ENCODE measurements at regions not wholly inside any gene's neighbourhood (a gene's known extent, or its start where the extent isn't known, plus 50 kb on each side); places are given as distances from the start of the nearest gene placed in this dataset.

DNA sequence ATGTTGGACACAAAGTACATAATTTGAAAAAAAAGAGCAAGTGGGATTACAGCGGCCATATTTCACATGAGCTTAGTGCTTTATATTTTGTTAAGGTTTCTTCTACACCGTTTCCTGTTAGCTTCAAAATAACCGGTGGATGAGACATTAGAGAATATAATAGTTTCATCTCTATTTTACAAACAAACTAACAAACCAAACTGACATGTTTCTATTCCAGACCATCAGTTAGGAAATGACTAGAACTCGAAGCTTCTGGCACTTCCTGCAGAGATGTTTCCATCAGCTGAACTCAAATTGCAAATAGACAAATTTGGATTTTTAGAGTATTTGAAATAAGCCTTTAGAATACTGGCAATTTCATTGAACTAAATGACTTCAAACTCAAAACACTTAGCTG lies 86.5 kb downstream of the MTRR start:
- DNase-seq (ENCODE audit: low read depth in 2 of 3, low spot score in 1 of 3) = no peak

DNA sequence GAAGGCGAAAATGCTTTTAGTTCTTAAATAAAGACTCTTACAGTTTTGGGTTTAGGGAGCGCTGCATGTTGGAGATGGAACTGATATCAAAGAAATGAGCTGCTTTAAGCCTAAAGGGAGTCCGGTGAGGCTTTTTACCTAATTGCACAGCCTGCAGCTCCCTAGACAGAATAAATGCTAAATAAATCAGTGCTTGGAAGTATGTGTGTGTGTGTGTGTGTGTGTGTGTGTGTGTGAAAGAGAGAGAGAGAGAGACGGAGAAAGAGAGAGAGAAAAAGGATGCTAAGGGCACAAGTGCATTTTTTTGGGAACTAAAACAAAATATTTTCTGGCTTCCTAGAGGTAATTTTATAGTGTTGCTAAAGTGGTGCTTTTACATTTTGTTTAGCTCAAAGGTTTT lies 88.4 kb downstream of the MTRR start:
- no peak for DNase-seq (ENCODE audit: low read depth in 2 of 3, low spot score in 1 of 3)

DNA sequence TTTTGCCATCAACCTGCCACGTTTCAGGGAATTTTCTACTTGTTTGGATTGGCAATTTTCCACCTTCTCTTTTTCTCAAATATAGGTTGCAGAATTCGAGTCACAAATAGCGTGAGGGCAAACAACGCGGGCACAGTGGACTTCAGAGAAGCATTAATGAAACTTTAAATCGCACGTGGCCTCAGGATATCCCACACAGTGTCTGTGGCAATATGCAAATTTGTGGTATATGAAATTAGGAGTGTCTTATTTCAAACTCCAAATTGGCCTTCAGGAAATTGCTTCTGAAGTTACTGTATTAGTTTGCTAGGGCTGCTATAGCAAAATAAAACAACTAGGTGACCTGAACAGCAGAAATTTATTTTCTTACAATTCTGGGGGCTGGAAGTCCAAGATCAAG lies 91.2 kb downstream of the MTRR start:
- DNase-seq (ENCODE audit: low read depth in 2 of 3, low spot score in 1 of 3) = no peak

DNA sequence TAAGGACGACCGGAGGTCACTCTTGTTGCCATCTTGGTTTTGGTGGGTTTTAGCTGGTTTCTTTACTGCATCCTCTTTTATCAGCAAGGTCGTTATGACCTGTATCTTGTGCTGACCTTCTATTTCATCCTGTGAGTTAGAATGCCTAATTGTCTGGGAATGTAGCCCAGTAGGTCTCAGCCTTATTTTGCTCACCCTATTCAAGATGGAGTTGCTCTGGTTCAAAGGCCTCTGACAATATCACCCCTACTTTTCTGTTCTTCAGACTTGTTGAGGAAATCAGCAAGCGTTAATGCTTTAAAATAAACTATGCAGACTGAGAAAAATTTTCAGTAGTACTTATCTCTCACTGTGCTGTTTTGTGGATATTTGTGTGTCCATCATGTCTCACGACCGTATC lies 92.6 kb downstream of the MTRR start:
- DNase-seq (ENCODE audit: low read depth in 2 of 3, low spot score in 1 of 3) = no peak

DNA sequence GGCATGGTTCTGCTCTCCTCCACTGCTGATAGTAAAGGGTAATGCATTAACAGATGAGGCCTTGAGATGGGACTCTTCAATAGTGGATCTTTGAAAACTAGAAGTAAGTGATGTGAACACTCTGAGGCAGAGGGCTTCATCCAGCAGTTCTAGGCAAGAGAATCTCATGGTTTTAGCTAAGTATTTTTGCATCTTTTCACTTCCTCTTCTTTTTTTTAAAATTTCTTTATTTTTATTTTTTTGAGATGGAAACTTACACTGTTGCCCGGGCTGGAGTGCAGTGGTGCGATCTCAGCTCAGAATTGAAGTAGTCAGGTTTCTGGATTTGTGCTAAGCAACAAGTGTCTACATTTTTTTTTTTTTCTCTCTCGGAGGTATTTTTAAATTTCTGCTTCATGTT lies 101.9 kb downstream of the MTRR start:
- no peak for DNase-seq (ENCODE audit: low read depth in 2 of 3, low spot score in 1 of 3)

DNA sequence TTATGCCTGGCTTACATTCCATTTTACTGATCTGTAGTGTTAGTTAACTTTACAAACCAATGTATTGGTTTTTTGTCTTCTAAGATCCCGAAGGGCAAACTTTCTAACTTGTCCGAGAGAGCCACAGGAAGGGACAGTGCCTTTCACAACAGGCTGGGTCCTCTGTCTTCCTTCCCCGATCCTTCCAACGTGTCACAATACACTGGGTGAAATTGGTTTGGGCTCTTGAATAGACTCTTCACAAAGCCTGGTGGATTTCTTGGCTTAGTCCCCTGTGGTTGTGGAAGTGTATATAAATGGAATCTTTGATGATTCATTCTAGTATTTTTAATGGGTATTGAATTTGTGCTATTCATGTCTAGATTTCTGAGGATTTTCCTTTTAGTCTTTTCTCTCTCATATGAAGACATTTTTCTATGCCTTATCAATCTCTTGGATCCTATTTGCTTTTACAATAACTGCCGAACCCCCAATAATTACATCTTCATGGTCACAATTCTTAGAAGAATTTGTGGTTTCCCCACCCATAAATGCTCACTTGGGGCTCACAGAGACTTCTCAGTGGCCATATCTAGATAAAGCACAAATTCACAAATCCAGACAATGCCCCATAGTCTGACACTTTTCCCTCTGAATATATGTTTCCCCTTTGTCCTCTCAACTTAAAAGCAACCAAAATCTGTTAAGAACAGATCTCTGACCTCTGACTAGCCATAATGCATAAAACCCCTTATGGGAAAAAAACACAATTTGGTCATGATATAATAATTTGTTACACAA lies 107.7 kb downstream of the MTRR start:
- no peak for DNase-seq (ENCODE audit: low read depth in 2 of 3, low spot score in 1 of 3)

DNA sequence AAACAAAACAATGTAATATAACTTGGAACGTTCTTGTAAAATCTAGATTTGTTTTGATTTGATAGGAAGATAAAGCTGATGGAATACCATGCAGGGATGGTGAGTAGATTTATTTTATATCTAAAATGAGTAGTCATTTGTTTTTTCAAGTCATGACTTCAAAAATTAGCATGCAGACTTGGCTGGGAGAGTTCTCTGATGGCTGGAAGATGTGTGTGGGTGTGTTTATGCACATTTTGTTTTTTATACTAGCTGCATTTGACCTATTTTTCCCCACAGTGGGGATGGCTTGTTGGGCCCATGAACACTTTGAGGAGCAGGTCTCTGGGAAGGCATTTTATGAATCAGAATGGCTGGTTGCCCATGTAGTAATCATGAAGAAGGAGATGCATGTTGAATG lies 109.2 kb downstream of the MTRR start:
- DNase-seq (ENCODE audit: low read depth in 2 of 3, low spot score in 1 of 3) = no peak

DNA sequence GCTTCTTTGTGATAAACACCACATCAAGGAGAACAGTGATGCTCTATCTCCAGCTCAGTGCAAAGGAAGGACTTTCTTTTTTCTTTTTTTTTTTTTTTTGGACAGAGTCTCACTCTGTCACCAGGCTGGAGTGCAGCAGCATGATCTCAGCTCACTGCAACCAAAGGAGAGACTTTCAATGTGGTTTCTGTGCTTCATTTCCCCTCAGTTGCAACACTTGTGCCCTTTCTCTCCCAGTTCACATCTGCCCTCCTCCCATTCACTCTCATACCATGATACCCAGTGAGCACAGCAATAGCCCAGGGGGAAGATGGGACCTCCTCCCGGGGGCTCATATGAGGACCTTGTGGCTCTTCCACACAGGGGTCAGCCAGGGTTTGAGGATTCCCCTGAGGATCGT lies 110.0 kb downstream of the MTRR start:
- DNase-seq (ENCODE audit: low read depth in 2 of 3, low spot score in 1 of 3) = no peak

DNA sequence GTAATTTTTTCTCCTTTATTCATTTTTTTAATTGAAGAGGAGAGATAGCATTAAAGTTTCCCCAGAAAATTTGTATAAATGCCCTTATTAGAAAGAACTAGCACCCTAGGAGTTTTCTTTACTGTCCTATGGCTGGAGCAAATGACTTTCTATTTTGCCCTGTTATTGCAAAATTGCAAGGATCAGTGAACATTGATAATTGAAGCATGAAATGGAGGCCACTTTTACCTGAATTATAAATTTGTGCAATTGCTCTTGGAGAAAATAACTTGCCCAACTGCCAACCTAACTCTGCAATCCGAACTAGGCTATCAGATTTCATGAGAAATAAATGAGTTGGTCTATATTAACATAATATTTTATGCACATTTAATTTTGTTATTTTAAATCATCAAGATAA lies 111.9 kb downstream of the MTRR start:
- DNase-seq (ENCODE audit: low read depth in 2 of 3, low spot score in 1 of 3) = no peak

DNA sequence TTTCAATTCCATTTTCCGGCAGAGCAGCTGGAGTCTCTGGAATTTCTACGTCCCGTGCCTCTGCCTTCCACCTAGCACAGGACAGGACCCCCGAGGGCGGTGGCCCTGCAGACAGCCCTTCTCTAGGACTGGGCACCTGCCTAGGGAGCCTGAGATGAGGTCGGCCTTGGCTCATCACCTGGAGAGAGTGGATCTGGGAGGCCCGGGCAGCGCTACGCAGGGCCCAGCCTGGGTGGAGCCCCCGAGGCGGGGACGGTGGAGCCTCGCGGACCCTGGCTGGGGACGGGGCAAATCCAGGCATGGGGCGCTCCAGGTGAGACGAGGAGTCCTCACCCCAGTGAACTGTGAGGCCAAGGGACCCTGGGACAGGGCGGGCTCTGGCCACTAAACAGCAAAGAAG lies 114.5 kb downstream of the MTRR start:
- DNase-seq (ENCODE audit: low read depth in 2 of 3, low spot score in 1 of 3) = no peak

DNA sequence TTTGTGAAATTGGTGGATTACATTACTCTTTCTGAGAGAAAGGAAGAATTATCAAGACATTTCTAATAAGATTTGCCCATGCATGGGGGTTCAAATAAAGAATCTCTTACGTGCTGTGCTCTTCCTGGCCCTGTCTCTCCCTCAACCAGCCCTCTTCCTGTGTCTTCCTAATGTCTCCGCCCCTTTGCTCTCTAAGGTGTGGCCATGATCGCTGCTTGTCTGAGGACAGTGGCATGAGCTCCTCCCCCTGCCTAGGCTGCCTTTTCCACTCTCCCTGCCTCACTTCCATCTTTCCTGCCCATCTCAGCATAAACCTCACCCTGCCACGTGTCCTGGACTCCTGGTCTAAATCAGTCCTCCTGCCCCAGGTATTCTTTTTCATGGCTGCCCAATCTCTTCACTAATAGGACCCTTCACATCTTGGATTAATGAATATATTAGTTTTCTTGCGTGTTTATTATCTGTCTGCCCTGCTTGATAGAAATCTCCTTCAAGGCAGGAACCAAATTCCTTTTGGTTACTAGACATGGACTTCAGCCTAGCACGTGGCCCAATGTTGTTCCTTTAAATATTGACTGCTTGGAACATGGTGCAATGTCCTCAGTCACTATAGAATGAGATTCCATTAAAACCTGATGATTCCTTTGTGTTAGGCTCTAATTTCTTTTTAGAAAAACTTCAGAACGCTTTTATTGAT lies 122.3 kb downstream of the MTRR start:
- no peak for DNase-seq (ENCODE audit: low read depth in 2 of 3, low spot score in 1 of 3)

DNA sequence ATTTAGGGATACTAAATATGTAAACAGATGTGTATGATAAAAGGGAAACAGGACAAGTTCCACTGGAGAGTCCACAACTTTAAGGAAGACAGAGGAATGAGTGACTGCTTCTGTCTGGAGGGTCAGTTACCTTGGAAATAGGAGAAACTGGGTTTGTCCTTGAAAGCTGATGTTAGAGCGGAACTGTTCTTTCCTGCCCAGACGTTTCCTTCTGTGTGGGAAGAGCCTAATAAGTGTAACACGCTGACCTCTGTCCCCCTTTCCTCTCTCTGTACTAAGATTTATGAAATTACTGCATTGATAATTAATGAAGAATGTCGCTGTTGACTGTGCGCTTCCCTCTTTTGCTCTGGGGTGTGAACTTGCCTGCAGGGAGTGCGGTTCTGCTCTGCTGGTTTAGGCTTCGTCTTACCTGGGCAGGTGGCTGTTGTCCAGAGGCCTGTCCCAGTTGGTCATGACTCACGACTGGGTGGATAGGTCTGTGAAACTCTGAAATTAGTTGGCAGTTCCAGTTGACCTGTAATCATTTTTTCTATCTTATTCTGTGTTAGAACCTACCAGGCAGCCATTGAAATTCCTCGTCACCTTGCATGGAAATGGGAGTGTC lies 126.8 kb downstream of the MTRR start:
- no peak for DNase-seq (ENCODE audit: low read depth in 2 of 3, low spot score in 1 of 3)

DNA sequence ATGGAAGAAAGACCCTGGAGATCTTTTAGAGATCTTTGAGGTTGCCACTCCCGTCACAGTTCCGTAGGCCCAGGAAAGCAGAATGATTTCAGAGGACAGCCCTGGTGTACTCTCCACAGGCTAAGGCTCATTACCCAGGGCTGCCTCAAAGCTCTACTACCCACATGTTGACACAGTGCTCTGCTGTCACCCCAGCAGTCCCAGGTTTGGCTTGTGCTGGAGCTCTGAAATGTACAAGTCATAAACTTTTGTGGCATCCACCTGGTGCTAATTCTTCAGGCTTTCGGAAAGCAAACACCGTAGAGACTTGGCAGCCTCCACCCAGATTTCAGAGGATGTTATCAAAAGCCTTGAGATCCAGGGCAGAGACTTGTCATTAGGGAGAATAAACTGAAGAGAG lies 136.5 kb downstream of the MTRR start:
- no peak for DNase-seq (ENCODE audit: low read depth in 2 of 3, low spot score in 1 of 3)

DNA sequence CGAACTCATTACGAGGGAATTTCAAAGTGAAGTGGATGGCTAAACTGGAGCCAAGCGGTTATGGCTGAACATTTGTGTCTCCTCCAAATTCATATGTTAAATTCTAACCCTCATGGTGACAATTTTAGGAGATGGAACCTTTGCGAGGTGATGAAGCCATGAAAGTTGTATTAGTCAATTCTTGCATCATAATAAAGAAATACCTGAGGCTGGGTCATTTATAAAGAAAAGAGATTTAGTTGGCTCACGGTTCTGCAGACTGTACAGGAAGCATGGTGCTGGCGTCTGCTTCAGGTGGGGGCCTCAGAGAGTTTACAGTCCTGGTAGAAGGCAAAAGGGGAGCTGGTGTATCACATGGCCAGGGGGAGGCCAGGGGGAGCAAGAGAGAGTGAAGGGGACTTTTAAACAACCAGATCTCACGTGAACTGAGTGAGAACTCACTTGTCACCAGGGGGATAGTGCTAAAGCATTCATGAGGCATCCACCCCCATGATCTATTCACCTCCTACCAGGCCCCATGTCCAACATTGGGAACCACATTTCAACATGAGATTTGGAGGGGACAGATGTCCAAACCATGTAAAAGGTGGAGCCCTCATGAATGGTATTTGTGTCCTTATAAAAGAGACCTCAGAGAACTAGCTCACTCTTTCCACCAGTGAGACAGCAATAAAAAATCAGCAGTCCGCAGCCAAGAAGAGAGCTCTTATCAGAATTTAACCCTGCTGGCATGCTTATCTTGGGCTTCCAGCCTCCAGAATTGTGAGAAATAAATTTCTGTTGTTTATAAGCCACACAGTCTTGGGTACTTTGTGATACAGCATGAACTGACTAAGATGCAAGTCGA lies 143.4 kb downstream of the MTRR start:
- no peak for DNase-seq (ENCODE audit: low read depth in 2 of 3, low spot score in 1 of 3)

DNA sequence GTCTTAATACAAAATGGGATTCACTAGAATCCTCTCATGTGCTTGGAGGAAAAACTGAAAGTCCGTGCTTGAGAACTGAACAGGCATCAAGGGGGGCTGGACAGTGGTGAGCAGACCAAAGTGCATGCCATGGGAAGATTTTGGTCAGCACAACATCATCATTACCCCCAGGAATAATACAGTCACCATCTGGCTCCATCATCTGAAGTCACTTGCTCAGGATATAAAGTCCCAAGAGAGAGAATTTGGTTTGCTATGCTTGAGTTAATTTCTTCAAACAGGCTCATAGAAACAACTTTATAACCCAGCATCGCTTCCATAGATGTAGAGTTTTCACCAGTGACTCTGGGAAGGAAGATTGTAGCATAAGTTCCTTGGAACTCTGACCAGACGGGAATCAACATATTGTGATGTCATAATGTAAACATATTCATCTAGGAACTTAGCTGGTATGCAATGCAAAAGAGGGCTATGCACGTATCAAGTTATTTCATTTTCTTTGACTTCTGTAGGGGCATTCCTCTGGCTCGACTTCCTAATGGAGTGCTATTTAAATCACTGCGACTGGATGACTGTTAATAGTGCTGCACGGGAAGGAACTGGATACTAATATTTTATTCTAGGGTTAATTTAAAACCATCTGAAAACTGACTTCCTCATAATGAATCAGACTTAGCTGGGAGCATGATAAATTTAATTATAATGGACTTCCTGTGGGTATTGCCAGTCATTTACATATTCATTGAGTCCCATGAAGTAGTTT lies 145.2 kb downstream of the MTRR start:
- no peak for DNase-seq (ENCODE audit: low read depth in 2 of 3, low spot score in 1 of 3)

DNA sequence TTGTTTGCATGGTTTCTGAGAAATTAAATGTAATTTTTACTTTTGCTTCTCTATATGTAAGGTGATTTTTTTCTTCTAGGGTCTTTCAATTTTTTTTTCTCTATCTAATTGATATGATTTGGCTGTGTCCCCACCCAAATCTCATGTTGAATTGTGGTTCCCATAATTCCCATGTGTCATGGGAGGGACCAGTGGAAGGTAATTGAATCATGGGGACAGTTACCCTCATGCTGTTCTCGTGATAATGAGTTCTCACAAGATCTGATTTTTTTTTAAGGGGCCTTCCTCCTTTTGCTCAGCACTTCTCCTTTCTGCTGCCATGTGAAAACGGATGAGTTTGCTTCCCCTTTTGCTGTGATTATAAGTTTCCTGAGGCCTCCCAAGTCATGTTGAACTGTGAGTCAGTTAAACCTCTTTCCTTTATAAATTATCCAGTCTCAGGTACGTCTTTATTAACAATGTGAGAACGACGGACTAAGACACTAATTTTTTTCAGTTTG lies 150.8 kb downstream of the MTRR start:
- DNase-seq (ENCODE audit: low read depth in 2 of 3, low spot score in 1 of 3) = no peak

DNA sequence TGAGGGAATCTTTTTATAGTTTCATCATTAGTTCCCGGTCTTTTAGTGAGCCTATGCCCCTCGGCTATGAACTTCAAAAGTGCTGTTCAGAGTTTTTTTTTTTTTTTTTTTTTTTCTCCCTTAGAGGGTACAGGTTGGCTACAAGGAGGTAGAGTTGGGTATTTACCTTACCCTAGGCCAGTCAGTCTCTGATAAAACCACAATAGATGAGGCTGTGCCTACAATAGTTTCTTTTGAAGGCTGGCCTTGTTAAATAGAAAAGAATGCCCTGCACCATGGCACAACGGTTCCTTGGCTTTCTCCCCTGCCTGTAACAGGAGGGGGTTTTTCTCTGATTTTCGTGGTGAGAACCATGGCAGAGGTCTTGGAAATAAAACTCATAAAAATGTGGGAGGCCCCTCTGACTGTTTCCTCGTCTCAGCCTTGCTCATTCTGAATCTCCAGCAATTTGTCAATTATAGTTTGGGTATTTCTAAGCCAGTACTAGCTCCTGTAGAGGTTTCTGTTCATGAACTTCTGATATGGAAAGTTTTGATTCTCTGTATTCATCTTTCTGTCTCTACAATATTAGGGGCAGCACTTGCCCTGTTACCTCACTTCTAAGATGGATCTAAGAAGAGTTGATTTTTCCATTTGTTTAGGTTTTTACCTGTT lies 152.0 kb downstream of the MTRR start:
- no peak for DNase-seq (ENCODE audit: low read depth in 2 of 3, low spot score in 1 of 3)

DNA sequence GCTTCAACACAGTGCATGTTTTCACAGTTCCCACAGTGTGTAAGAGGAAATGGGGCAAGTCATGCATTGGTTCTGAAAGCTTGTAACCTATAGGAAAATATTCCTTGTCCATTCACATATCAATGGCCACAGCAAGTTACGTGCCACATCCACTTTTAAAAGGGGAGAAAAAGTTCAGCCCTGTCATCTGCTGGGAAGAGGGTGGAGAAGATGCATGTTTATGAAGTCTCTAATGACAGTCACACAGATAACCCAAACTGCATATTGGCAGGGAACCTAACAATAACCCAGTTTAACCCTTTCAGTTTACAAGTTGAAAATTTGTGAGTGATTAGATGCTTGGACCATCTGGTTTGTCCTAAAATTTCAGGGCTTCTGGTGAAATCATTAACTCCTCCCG lies 159.3 kb downstream of the MTRR start:
- DNase-seq (ENCODE audit: low read depth in 2 of 3, low spot score in 1 of 3) = no peak

DNA sequence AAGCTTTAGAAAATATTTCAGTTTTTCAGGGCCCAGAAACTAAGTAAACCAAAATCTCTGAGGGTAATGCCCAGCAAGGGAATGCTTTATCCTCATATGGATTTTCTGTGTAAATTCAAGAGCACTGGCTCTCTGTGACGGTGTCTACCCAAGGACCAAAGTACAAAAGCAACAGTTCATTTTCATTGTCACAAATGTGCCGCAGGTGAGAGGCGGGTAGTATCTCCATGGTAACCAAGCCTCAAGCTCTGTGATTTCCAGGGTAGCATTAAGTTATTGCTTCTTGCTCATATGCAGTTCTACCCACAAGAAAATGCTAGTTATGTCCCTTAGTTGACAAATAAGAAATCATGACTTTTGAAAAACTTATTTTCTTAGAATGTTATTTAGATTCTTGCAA lies 164.3 kb downstream of the MTRR start:
- no peak for DNase-seq (ENCODE audit: low read depth in 2 of 3, low spot score in 1 of 3)

DNA sequence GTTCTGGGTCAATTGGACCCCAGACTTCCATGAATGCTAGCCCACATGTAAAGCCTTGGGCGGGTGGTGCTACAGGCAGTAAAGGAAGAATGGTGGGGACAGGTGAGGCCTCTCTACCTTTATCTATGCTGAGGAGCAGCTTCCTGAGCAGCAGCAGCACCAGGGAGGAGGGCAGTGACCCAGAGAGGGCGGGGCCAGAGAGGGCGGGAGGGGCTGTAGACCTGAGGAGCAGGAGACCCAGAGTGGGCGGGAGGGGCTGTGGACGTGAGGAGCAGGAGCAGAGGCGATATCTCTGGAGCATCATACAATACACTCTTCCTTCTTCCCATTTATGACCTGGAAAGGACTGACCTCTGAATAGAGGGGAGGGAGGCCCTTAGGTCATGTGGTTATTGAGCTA lies 165.9 kb downstream of the MTRR start:
- DNase-seq (ENCODE audit: low read depth in 2 of 3, low spot score in 1 of 3) = no peak
